ENCODE measurements at regions not wholly inside any gene's neighbourhood (a gene's known extent, or its start where the extent isn't known, plus 50 kb on each side); places are given as distances from the start of the nearest gene placed in this dataset.
A peak's percentile ranks its signal among the peaks of the same experiment; 100 is the strongest.

- no peak for DNase-seq (ENCODE audit: low read depth)
Measured at GRCh38 chr13:68160466-68160865, 930.3 kb upstream of the PCDH9 start.

GRCh38 chr13:68152414-68152813 lies 922.3 kb upstream of the PCDH9 start:
- no peak for DNase-seq (ENCODE audit: low read depth)

- no peak for DNase-seq (ENCODE audit: low read depth)
Measured at GRCh38 chr13:68145852-68146251, 915.7 kb upstream of the PCDH9 start.

- DNase-seq (ENCODE audit: low read depth): no peak
Measured at GRCh38 chr13:68128297-68128915, 898.3 kb upstream of the PCDH9 start.

- DNase-seq (ENCODE audit: low read depth): no peak
Measured at GRCh38 chr13:68125087-68125480, 894.9 kb upstream of the PCDH9 start.

GRCh38 chr13:68124437-68125086 lies 894.4 kb upstream of the PCDH9 start:
- DNase-seq (ENCODE audit: low read depth): no peak

GRCh38 chr13:68110178-68110768 lies 880.1 kb upstream of the PCDH9 start:
- DNase-seq (ENCODE audit: low read depth): no peak

GRCh38 chr13:68107667-68108066 lies 877.5 kb upstream of the PCDH9 start:
- DNase-seq (ENCODE audit: low read depth): no peak

- DNase-seq (ENCODE audit: low read depth): no peak
Measured at GRCh38 chr13:68099631-68100030, 869.5 kb upstream of the PCDH9 start.

- no peak for DNase-seq (ENCODE audit: low read depth)
Measured at GRCh38 chr13:68081061-68081460, 850.9 kb upstream of the PCDH9 start.

- no peak for DNase-seq (ENCODE audit: low read depth)
Measured at GRCh38 chr13:68078874-68079273, 848.7 kb upstream of the PCDH9 start.

- no peak for DNase-seq (ENCODE audit: low read depth)
Measured at GRCh38 chr13:68078469-68078868, 848.3 kb upstream of the PCDH9 start.

GRCh38 chr13:68076046-68076445 lies 845.9 kb upstream of the PCDH9 start:
- no peak for DNase-seq (ENCODE audit: low read depth)

GRCh38 chr13:68066879-68067513 lies 836.9 kb upstream of the PCDH9 start:
- no peak for DNase-seq (ENCODE audit: low read depth)

GRCh38 chr13:68064001-68064770 lies 834.0 kb upstream of the PCDH9 start:
- no peak for DNase-seq (ENCODE audit: low read depth)

GRCh38 chr13:68063181-68063580 lies 833.0 kb upstream of the PCDH9 start:
- no peak for DNase-seq (ENCODE audit: low read depth)

- no peak for DNase-seq (ENCODE audit: low read depth)
Measured at GRCh38 chr13:68057836-68058235, 827.7 kb upstream of the PCDH9 start.

- DNase-seq (ENCODE audit: low read depth): peak; percentile 0
Measured at GRCh38 chr13:68056816-68057710, 826.9 kb upstream of the PCDH9 start.

- no peak for DNase-seq (ENCODE audit: low read depth)
Measured at GRCh38 chr13:68051910-68052309, 821.8 kb upstream of the PCDH9 start.

GRCh38 chr13:68050761-68051160 lies 820.6 kb upstream of the PCDH9 start:
- DNase-seq (ENCODE audit: low read depth): no peak

GRCh38 chr13:68048802-68049359 lies 818.7 kb upstream of the PCDH9 start:
- DNase-seq (ENCODE audit: low read depth): no peak
